ENCODE measurements at regions not wholly inside any gene's neighbourhood (a gene's known extent, or its start where the extent isn't known, plus 50 kb on each side); places are given as distances from the start of the nearest gene placed in this dataset.

DNA sequence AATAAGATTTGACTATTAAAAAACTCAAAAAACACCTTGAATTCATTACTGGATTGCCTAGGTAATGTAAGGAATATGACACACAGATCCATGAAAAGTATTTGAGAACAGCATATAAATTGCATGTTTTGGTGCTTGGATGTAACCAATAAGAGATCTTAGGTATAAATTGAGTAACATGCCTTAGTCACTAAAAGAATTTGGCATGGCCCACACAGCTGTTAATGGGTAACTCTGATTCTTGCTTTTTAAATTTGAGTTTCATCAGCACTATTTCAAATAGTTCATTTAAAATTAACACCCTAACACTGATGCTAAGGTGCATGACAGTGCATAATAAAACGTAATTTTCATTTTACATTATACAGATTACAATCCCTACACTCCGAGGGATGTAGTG lies 779.3 kb upstream of the WWC1 start:
- no peak for DNase-seq

GRCh38 chr5:167513381-167513780 lies 778.1 kb upstream of the WWC1 start:
- DNase-seq: no peak

- no peak for DNase-seq
These were observed 777.0 kb upstream of the WWC1 start for GRCh38 chr5:167514461-167514860.

DNA sequence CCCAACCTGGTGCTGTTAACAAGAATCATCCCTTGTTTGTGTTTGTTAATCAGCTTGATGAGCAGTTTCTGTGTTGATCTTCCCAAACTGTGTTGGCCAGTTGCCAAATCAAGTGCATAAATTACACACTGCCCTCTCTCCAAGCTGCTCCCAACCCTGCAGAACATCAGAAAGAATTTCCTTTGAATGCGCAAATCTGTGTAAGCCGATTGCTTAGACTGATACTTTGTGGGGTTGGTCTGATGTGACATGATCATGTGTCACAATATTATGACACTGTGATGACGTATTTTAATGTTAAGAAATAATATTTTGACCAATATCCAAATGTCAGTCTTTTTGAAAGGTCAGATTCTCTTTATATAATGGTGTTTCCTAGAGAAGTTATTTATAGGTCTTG lies 766.4 kb upstream of the WWC1 start:
- DNase-seq: no peak

- DNase-seq: no peak
These were observed 762.8 kb upstream of the WWC1 start for GRCh38 chr5:167528651-167529050.

DNA sequence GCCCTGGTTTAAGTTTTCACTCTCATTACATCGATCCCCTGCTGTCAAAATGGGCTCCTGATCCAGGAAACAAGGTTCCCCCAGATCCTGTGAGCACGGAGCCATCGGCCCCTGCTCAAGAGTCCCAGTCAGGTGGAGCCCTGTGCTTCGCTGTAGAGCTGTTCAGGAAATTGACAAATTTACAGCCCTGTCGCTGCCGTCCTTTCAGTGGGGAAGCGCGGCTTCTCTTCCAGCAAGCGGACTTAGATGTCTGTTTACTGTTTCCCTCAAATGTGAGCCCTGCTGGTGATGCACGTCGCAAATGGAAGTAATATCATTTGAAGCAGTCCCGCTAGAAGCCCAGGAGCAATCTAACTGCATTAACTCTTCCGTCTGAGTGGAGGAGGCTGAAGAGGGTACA lies 760.9 kb upstream of the WWC1 start:
- no peak for DNase-seq

DNA sequence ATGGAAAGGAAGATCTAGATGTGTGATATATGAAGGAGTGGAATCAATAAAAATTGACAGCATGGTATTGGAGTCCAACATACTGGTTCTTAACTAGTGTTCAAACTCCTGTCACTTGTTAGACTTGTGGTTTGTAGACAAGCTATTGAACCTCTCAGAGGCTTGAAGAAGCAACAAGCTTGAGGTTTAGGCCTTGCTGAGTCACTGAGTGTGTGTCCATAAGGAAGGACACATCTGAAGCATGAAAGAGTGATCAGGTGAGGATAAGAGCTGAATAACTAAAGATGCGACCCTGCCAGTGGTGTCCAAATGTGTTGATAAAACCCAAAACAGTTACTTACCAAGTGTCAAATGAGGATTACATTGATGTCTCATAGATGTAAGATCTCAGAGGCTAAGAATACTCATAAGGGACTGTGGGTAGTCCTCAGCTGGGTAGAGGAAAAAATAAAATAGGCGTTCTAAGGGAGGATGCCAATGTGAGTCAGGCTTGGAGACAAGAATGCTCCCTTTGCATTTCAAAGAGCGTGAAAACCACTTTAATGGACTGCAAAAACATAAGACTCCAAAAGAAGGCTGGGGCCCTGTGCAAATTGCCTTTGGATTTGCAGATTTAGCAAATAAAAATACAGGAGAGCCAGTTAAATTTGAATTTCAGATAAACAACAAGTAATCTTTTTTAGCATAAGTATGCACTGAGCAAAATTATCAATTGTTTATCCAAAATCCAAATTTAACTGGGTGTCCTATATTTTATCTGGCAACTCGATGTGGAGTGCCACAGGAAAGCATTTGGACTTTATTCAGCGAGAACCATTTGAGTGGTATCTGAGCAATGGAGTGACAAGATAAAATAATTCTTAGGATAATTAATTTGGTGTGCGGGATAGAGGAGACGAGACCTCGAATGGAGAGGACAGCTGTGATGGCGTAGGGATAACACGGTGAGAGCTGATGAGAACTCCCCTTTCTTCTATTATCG lies 757.3 kb upstream of the WWC1 start:
- DNase-seq: no peak

DNA sequence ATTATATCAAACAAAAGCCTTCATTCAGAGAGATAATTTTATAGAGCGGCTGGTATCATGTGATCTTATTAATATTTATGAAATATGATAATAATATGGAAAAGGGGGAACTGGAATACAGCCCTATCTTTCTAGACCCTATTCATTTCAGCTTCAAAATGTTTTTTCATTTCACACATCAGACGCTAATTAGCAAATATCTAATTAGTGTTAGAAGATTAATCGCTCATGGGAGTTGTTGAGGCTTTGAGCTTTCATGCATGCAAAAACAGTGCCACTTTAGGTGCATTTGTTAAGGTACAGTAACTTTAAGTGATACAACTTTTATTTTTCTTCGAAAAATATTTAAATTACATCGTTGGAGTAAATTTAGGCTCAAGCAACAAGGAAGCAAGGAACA lies 751.7 kb upstream of the WWC1 start:
- DNase-seq: no peak

DNA sequence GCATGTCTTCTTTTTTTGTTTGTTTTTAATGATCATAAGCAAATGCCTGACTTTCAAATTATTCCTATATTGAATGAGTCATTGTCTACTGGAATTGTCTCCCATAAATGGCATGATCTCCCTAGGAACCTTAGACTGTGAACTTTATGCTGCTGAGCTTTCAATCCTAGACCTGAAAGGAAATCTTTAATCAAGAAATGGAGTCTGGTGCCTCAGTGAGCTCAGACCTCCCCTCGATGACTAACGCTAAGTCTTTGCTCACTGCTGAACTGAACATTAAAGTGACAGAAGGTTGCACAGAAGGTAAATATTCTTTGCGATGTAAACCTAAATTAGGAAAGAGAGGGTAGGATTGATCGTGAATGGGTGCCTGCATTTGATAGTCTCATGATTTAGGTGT lies 745.2 kb upstream of the WWC1 start:
- no peak for DNase-seq

GRCh38 chr5:167552356-167552755 lies 739.1 kb upstream of the WWC1 start:
- DNase-seq: no peak

GRCh38 chr5:167553511-167553910 lies 737.9 kb upstream of the WWC1 start:
- no peak for DNase-seq

DNA sequence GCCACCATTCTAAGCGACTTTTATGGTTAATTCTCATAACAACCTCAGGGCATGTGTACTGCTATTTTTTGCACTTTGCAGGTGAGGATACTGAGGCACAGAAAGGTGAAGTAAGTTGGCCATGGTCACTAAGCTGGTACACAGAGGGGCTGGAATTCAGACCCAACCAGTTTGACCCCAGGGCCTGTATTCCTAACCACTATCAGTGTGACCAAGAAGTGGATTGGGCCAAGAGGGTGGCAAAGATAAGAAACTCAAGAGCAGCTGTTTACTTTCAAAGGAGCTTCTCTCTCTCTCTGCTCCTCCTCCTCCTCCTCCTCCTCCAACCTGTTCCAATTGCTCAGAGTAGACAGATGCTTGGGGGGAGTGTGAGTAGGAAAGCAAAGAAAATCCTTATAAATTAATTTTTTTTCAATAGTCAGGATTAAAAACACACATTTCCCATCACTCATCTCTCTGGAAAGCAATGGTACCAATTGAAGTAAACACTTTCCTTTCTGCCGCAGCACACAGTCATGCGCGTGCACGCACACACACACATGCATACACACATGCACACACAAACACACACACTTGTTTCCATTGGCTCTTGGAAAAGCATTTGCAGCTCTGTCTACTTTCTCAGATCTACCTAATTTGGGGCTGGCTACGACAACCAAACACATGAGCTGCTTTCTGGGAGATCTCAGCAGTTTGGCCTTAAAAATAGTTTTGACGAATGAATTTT lies 736.7 kb upstream of the WWC1 start:
- DNase-seq: no peak

DNA sequence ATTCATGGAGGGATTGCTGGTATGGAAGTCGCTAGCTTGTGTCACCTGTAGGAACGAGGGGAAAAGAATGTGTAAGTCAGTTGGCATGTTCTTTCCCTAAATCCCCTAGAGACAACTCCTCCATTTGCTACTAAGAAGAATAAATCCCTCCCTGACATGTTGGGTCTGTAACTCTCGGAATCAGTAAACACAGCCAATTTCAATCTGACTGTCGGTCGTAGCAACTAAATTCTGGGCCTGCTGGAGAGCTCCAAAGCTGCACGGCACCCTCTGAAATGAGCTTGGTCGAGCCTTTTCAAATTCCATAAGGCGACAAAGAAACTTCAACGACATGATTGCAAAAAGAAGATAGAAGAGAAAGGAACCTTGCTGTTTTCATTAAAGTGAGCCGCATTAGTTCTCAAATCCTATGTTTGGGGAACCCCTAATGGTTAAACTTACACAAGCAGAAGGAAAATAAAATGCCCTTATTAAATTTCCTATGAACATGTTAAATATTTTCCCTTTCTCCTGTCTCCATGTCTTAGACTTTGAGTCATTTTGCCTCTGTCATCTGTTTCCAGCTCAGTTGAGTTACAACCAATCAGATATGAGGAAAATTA lies 735.8 kb upstream of the WWC1 start:
- DNase-seq: no peak

DNA sequence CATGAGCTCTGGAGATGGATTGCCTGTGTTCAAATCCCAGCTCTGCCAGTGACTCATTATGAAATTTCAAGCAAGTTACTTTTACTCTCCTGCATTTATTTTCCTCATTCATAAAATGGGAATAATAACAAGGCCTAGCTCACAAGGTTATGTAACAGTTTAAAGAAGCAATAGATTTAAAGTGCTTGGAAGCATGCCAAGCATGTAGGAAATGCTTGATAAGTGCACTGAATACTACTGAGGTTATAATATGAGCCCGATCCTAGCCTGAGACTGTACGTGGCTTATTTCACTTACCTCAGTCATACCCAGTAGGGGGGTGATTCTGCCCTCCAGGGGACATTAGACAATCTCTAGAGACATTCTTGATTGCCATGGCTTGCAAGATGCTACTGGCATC lies 734.1 kb upstream of the WWC1 start:
- no peak for DNase-seq

DNA sequence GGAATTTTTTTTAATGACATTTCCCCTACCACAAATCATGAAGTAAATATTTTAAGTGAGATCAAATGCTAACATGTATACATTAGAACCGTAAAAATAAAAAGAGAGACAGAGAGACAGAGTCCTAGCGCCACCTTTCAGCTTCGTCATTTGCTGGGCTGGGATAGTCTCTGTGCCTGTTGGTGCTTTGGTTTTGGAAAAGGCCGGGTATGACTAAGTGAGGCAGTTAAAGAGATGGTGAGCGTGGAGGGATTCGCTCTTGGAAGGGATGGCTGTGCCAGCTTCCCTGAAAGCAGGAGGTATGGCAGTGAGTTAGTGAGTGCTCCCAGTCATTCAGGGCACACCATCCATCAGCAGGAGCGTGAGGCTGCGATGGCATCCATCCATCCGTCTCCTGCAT lies 729.6 kb upstream of the WWC1 start:
- no peak for DNase-seq

- no peak for DNase-seq
These were observed 727.2 kb upstream of the WWC1 start for GRCh38 chr5:167564275-167564674.

DNA sequence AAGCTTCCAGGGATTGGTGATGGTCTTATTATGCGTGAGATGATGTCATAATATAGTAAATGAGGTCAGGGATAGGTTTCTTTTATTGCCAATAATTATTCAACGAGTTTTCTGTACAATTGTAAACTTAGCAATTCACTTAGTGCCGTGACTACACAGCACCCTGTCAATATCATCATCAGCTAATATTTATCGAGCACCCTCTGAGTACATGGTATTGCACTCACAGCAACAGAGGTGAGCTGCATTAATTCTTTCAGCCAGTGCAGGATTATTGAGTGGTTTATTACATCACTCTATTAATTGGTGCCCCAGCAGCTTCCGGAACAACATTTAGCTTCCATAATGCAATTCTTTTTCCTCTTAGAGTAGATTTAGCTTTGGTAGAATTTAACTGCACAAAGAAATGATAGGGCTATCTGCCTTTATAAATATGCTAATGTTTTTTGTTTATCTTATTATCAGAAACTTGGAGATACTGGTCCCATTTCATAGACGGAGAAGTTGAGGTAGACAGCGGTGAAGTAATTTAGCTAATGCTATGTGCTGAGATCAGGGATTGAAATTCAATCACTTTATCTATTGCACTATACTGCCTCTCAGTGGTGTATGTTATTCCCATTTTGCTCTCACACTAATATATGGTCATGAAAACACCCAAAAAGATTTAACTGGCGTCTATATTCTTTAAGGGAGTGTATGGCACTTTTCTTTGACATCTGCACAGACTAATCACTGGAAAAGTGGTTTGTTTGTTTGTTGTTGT lies 726.1 kb upstream of the WWC1 start:
- no peak for DNase-seq

GRCh38 chr5:167570431-167570830 lies 721.0 kb upstream of the WWC1 start:
- DNase-seq: no peak

GRCh38 chr5:167571824-167572223 lies 719.6 kb upstream of the WWC1 start:
- DNase-seq: no peak

DNA sequence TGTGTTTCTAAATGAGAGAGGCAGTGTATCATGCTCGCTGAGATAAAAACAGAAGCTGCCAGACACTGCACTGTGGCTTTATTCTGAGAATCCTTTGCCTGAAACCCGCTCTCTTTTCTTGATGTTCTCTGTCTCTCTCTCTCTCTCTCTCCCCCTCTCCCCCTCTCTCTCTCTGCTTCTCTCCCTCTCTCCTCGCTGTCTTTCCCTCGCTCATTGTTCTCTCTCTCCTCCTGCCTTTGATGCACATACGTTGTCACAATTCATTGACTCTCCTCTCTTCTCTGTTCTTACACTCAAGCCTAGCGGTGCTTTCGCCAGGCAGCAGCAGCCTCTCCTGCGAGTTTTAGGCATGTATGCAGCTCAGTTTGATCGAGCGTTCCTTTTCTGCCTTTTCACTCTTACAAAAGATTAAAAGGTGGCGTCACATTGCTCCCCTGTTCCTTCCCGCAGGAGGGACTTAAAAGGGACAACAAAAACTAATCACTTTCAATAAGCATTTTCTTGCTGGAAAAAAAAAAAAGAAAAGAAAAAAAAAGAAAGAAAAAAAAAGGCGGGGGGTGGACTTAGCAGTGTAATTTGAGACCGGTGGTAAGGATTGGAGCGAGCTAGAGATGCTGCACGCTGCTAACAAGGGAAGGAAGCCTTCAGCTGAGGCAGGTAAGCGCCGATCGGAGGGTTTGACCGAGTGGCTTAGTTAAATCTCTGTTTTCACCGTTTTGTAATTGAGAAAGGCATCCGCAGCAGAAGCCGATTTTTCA lies 717.9 kb upstream of the WWC1 start:
- DNase-seq: peak; percentile 66

- no peak for DNase-seq
These were observed 717.0 kb upstream of the WWC1 start for GRCh38 chr5:167574464-167574863.

GRCh38 chr5:167575330-167575729 lies 716.1 kb upstream of the WWC1 start:
- no peak for DNase-seq

Measured in left hindlimb (tissue), 1 donor.